AG10803 (cell line): ENCODE measurements at regions not wholly inside any gene's neighbourhood (a gene's known extent, or its start where the extent isn't known, plus 50 kb on each side); places are given as distances from the start of the nearest gene placed in this dataset.

ENCODE experiments used
- DNase-seq: peaks from one replicate; pipeline ENCODE4 v3.0.0; 2010; ENCODE audit warnings: low read depth
- H3K4me3 ChIP-seq: 2 replicates; pipeline ENCODE4 v1.5.1; 2011; ENCODE audit warnings: mild to moderate bottlenecking, low read length, control low read depth
- CTCF ChIP-seq: conservative IDR thresholded peaks from 2 replicates; pipeline ENCODE4 v1.5.1; 2011; ENCODE audit warnings: mild to moderate bottlenecking, low read length, control low read depth, inconsistent platforms

- no peak for DNase-seq
- TF ChIP-seq CTCF, result no peak
- H3K4me3 ChIP-seq, result no peak overlapping the region
These were observed 467.3 kb upstream of the IRAK1BP1 start for GRCh38 chr6:78400076-78400475.

GRCh38 chr6:78427386-78427785 lies 440.0 kb upstream of the IRAK1BP1 start:
- no peak for DNase-seq
- no peak for TF ChIP-seq CTCF

GRCh38 chr6:78430521-78430920 lies 436.8 kb upstream of the IRAK1BP1 start:
- no peak for TF ChIP-seq CTCF
- no peak for DNase-seq
- no peak overlapping the region for H3K4me3 ChIP-seq

More at GRCh38 chr6:78427386-78427785, 440.0 kb upstream of the IRAK1BP1 start:
- no peak overlapping the region for H3K4me3 ChIP-seq

- no peak for TF ChIP-seq CTCF
- DNase-seq, result no peak
- H3K4me3 ChIP-seq, result no peak overlapping the region
These were observed 431.7 kb upstream of the IRAK1BP1 start for GRCh38 chr6:78435671-78436070.

- peak; percentile 30 for DNase-seq
- H3K4me3 ChIP-seq, result no peak overlapping the region
- TF ChIP-seq CTCF, result peak; percentile 55
These were observed 431.0 kb upstream of the IRAK1BP1 start for GRCh38 chr6:78436335-78436734.

- H3K4me3 ChIP-seq, result no peak overlapping the region
- DNase-seq, result no peak
- TF ChIP-seq CTCF, result no peak
These were observed 429.2 kb upstream of the IRAK1BP1 start for GRCh38 chr6:78438135-78438534.

GRCh38 chr6:78460711-78461110 lies 406.6 kb upstream of the IRAK1BP1 start:
- TF ChIP-seq CTCF, result no peak
- no peak for DNase-seq
- H3K4me3 ChIP-seq, result no peak overlapping the region
